ENCODE measurements at regions not wholly inside any gene's neighbourhood (a gene's known extent, or its start where the extent isn't known, plus 50 kb on each side); places are given as distances from the start of the nearest gene placed in this dataset.

GRCh38 chr2:167318581-167318980 lies 430.3 kb downstream of the XIRP2 start:
- H3K36me3 ChIP-seq = no peaks in the 10 kb centered on the region
- intact Hi-C loops (cut with micrococcal nuclease) = no loop called here
- no peaks in the 10 kb centered on the region for H3K4me1 ChIP-seq
- H3K27me3 ChIP-seq (ENCODE audit: low read depth) = no peaks in the 10 kb centered on the region
- TF ChIP-seq CTCF (IDR thresholded peaks at IDR 0.05; ENCODE audit: borderline replicate concordance) = no peak
- no peak overlapping the region for H3K4me3 ChIP-seq
- H3K9me3 ChIP-seq (replicated peaks) = no peaks in the 10 kb centered on the region
- DNase-seq = no peak
- no peak overlapping the region for H3K27ac ChIP-seq (replicated peaks)

- intact Hi-C loops (cut with micrococcal nuclease) = no loop called here
- Histone ChIP-seq H3K27me3 (ENCODE audit: low read depth) (no peaks in the 10 kb centered on the region), H3K4me1 (no peaks in the 10 kb centered on the region), H3K9me3 (replicated peaks) (no peaks in the 10 kb centered on the region), H3K36me3 (no peaks in the 10 kb centered on the region), H3K4me3 (no peak overlapping the region), H3K27ac (replicated peaks) (no peak overlapping the region)
- TF ChIP-seq CTCF (IDR thresholded peaks at IDR 0.05; ENCODE audit: borderline replicate concordance) = no peak
- no peak for DNase-seq
Measured at GRCh38 chr2:167310442-167310841, 422.2 kb downstream of the XIRP2 start.

Measured in left ventricle myocardium inferior (tissue), 1 donor.